NCI-H2171 (cell line): ENCODE measurements at regions not wholly inside any gene's neighbourhood (a gene's known extent, or its start where the extent isn't known, plus 50 kb on each side); places are given as distances from the start of the nearest gene placed in this dataset.

ENCODE experiments used
- DNase-seq: peaks from one replicate; lab custom pipeline; 2025; lab: John Stamatoyannopoulos, UW

DNA sequence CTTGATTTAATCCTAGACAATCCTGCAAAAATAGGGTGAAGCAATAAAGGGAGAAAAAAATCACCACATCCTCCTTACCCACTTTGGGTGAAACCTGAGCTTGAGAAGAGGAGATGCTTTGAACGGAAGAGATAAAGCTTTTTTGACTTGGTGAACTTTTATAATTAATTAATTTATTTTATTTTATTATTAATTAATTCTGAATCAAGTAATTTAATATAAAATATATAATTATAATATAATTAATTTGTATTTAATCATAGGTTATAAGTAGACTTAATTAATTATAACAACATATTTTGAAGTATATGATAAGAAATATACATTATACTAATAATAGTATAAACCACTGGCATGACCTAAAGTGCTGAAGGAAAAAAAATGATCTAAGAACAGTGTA is 2164.8 kb downstream of the LRRC4C start:
- DNase-seq: no peak

DNA sequence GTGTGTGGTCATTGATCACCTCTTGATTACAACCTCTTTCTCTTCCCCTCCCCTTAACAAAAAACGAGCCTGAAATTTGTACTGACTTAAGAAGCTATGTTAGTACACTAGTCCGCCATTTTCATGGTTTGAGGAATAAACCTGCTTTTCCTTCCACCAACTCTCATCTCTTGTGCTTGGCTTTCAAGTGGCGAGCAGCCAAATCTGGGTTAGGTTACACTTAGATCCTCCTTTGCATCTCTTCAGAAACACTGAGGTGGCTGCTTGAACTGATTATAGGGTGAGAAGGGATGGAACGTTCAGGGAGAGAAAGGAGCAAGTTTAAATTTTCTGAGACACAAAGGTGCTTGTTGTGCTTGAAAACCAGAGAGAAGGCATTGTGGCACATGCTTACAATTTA is 2171.4 kb downstream of the LRRC4C start:
- DNase-seq: no peak

DNA sequence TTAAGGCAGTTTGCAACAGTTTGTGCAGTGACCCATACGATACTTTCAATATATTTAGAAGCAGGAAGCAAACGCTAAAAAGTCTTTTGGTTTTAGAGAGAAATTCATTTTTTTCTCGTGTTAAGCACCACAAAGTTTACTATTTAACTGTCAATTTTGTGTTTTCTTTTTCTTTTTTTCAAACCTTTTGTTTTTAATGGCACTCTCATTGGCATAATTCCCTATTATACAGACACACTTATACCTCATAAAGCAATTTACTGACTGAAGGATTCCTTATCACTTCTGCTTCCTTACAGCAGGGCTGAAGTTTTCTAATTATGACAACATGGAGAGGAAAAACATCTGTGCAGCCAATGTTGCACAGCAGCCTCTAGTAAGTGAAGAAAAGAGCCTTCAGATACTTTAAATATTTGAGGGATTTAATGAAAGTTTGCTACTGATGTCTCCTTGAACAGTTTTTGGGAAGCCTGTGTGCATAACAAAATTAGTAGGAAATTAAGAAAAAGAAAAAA is 2191.2 kb downstream of the LRRC4C start:
- no peak for DNase-seq

DNA sequence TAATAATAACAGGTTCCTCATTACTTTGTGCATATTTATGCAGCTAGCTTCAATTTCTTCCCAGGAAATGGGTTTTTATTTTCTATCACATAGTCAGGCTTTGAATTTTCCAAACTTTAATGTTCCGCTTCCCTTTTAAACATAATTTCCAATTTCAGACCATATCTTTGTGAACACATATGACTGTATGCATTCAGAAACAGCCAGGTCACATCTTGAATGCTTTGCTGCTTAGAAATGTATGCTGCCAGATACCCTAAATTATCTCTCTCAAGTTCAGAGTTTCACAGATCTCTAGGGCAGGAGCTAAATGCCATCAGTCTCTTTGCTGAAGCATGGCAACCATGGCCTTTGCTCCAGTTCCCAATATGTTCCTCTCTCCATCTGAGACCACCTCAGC is 2203.8 kb downstream of the LRRC4C start:
- no peak for DNase-seq

DNA sequence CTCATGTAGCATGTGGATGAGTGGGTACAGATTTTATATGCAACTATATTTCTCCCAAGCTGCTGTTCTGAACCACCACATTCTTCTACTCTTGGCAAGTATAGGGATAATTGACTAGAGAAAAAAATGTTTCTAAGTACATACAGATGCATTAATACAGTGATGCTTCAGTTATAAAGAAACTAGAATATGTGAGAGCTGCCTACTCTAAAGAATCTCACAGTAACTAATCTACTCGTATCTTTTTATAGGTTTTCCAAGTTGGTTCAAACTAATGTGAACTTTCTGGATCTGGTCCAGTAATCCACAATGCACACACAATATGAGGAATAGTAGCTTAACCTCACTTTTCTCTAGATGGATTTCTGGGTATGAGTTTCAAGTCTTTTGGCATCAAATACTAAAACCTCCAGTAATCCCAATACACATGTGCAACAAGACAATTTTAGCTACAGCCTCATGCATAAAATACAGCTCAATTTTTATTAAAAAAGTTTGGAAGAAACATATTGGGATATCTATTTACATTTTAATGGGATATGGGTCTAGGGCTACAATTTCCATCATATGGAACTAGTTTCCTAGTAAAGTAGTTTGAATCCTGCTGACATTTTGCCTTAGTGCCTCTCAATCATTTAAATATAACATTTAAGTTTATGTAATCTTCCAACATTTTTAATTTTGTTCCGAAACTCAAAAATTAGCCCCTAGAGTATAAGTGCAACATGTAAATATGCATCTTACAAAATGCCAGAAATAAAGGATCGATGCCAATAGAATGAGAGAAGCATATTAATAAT is 2209.7 kb downstream of the LRRC4C start:
- no peak for DNase-seq

DNA sequence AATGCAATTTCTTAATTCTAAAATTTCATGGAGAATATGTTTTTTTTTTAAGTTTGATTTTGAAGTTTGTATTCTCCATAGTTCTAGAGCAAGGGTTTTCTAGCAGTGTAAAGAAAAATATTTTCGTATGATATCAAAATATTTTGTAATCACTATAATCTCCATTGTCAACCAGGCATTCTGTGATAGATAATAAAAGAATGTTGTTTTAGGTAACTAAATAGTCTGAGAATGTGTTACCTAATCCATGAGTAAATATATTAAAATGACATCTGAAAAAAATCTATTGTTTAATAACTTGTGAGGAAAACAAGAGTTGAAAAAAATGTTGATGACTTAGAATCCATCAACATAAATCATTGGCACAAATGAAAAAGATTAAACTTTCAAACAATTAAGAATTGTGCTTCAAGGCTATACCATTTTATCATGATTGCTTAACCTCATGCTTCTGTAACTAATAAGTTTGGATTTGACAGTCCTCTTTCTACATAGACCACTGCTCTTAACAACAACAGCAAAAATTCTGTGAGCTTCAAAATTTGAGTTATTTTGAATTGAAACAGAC is 2211.8 kb downstream of the LRRC4C start:
- no peak for DNase-seq

DNA sequence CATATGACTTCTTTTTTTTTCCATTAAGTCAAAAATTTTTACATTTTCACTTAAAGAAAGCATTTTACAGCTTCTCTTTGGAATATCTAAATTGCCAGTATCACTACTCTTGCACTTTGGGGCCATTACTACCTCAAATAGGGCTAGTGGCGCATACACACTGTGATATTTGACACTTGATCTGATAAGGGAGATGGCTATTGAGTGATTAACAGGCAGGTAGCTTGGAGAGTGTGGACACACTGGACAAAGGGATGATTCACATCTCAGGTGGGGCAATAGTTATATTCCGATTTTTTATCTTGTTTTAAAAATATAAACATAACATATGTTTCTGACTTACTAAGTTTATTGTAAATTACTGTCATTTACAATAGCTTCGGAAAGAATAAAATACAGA is 2219.9 kb downstream of the LRRC4C start:
- DNase-seq: no peak

DNA sequence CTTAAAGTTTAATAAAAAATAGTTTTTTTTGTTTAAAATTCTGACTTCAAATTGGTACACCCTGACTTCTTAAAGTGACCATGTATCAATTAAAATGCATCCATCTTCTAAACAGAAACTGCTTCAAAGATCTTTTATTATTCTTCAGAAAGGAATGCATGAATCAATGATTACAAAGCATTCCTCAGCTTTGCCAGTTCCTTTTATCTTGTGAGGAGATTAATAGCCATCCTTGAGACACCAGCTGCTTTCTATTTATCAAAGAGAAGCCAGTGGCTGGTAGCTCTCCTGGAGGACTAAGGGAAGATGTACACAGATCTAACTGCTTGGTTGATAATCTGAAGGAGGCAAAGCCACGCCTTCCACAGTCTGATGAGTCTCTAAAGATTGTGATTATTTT is 2222.5 kb downstream of the LRRC4C start:
- no peak for DNase-seq

DNA sequence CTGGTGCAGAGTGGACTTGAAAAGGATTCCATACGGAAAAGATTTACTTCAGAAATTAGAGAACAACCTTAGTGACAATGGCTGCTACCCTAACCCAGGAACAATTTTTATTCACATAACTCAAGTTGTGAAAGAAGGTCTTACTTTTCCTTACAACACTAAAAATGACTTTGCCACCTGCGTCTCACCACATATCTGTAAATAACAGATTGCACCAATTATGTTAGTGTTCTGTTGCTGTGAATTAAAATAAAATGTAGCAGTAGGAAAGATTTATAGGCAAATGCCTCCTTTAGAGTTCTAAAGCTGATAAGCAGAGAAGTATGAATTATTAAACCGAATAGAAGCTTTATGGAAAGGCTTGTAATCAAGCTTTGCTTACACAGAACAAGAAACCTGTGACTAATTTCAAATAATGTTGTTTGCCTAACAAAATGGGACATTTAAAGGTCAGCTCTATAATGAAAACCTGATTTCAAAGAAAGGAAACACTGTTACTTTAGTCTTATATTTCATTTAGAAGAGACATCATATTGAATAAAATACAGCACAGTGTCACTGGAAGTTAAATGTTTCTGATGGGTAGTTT is 2237.8 kb downstream of the LRRC4C start:
- DNase-seq: no peak

DNA sequence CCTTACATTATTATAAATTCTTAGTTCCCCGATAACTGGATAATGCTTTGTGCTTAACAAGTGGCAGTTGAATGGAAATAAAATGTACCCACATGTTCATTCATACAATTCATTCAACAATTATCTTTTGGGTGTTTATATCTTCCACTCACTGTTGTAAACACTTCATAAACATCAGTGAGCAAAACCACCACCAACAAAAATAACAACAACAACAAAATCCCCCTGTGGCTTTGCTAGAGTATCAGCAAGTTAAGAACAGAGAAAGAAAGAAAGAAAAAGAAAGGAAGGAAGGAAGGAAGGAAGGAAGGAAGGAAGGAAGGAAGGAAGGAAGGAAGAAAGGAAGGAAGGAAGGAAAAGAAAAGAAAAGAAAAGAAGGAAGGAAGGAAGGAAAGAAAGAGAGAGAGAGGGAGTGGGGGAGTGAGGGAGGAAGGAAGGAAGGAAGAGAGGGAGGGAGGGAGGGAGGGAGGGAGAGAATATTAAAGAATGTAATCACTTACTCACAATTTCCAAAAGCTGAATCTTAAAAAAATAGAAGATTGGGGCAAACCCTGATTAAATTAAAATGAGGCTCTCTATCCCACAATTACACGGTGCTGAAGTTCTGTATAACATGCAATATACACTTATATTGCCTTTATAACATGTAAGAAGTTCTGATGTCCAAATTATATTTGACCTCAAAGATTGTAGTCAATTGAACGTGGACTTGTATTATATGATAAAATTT is 2238.8 kb downstream of the LRRC4C start:
- no peak for DNase-seq

DNA sequence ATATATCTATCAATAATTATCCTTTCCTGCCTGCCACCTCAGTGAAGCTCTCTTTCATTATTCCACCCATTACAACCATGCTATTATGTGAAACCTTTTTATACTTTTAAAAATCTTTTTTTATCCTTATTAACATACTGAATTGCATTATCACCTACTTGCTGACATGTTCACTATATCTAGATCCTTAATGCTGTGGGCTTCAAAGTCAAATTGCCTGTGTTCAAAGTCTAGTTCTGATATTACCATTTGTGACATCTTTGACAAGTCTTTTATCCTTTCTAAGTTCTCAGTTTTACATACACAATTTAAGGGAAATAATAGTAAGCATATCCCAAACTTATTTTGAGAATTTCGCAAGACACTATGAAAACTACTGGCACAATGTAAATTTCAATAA is 2239.4 kb downstream of the LRRC4C start:
- DNase-seq: no peak

DNA sequence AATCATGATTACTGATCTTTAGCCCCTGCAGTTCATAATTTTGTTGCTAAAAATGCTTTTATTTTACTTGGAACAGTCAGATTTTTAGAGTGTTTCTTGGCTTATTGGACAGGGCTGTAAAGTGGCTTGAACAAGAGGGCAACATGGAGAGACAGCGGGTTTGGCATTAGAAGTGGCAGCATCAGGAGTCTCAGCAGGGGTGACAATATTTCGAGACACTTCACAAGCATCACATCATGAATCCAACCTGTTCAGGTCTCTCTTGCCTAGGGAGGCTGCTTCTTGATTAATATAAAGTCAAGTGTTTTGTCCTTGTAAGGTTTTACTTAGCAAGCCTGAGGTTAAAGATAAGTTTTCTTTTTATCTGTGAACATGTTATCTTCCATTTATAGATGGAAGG is 2249.5 kb downstream of the LRRC4C start:
- DNase-seq: no peak

DNA sequence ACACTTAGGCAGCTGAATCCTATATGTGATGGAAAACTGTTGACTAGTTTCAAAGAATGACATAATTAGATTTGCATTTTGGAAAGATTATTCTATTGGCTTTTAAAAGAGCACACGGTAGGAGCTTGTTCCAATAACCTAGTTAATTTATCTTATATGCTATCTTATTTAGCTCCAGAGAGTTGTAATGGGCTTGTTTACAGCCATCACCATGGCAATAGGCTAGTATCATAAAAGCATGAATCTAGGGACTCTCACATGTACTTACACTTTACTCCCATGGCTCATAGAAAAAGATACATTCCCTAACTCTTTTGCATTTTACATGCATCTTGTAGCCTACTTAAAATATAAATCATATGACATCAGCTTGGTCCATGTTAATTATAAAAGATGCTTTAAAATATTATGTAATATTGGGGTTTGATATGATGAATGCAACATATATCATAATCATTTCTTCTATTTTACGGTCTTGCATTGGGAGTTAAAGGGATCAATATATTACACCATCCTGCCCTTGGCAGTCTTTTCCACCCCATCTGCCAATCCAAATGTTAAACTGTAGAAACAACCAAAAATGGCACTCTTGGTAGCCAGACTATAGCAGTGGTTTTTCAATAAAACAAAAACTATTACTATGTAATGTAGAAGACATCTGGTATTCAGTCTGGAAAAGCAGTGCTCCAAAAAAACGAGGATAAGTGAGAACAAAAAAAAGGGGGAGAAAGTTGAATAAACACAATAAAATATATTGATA is 2254.0 kb downstream of the LRRC4C start:
- DNase-seq: no peak

DNA sequence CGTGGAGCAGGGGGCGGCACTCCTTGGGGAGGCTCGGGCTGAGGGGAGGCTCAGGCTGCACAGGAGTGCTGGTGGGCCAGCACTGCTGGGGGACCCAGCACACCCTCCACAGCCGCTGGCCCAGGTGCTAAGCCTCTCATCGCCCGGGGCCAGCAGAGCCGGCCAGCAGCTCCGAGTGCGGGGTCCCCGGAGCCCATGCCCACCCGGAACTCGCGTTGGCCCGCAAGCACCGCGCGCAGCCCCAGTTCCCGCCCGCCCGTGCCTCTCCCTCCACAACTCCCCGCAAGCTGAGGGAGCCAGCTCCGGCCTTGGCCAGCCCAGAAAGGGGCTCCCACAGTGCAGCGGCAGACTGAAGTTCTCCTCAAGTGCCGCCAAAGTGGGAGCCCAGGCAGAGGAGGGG is 2266.8 kb downstream of the LRRC4C start:
- no peak for DNase-seq

DNA sequence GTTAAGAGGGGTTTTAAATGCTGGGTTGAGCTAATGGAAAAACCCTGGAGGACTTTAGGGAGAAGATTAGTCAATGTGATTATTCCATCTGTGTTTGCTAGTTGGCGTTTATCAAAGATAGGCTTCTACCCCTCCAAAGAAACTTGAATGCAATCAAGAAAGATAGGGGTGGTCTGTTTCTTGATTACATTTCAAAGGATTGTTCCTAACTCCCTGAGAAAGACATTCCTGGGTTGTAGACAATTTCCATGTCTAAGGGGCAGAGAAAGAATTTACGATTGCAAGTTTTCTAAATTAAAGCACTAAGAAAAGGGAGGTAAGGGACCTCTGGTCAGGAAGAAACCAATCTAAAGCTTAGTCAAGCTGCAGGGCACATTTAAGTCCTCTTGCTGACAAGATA is 2268.7 kb downstream of the LRRC4C start:
- no peak for DNase-seq

DNA sequence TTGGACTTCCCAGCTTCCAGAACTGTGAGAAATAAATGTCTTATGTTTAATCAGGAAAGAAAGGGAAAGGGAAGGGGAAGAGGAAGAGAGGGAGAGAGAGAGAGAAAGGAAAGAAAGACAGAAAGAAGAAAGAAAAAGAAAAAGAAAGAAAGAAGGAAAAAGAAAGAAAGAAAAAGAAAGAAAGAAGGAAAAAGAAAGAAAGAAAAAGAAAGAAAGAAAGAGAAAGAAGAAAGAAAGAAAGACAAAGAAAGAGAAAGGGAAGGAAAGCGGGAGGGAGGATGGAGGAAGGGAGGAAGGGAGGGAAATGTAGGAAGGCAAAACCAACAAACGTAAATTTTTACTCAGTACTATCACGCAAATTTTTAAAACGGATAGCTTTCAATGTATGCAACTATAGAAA is 2281.8 kb downstream of the LRRC4C start:
- DNase-seq: no peak

DNA sequence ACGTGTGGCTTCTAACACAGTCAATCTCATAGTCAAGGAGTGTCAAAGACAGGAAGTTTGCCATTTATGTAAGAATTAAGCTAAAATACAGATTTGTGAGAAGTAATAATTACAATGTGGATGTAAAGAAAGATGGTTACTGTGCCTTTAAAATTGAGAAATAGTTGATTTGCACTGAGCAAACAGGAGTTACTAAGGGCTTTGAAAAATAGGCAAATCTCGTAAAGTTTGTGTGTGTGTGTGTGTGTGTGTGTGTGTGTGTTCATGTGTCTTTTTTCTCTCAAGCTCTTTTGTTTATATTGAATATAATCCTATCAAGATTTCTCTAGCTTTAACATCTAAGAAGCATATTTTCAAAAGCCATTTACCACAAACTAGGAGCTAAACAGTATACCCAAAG is 2284.5 kb downstream of the LRRC4C start:
- no peak for DNase-seq

DNA sequence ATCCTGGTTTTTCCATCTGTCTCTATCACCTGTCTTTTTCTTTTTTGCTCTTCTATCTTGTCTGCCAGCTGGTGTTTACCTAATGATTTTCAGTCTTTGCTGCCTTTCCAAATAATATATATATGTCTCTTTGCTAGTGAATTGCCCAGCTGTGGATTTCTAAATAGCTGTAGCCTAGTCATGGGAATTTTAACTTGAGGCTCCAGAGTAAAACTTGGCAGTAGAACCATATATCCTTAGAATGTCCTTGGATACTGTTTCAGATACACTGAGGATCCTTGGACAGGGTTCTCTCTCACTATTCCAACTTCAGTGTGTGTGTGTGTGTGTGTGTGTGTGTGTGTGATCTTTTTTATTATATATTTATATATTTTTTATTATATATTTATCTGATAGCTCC is 2285.3 kb downstream of the LRRC4C start:
- no peak for DNase-seq

DNA sequence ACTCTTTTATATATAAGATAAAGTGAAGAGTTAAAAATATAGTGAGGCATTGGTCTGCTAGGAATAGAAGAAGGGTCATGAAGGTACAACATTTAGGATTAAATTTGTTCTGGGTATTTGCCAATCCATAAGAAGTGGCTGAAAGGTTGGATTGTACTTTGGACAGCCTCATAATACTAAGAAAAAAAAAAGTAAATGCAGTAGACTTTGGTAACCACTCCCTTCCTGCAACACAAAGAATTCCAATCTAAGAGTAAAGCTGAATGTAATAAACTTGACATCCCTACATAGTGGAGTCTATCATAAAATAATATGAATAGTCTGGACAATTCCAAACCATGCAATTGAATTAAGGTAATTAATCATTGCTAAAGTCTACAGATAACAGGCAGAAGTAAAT is 2294.4 kb downstream of the LRRC4C start:
- no peak for DNase-seq

DNA sequence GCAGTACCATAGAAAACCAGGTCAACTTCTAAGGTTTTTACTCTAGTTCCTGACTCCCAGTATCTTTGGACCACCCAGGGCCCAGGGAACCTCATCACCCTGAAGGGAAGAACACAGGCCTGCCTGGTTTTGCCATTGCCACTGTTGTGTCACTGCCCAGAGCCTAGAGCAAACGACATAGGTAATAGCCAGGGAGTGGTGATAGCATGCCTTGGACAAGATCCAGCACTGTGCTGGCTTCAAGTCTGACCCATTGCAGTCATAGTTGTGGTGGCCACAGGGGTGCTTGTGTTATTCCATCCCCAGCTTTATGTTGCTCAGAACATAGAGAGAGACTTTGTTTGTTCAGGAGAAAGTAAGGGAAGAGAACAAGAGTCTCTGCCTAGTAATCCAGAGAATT is 2310.2 kb downstream of the LRRC4C start:
- DNase-seq: no peak

DNA sequence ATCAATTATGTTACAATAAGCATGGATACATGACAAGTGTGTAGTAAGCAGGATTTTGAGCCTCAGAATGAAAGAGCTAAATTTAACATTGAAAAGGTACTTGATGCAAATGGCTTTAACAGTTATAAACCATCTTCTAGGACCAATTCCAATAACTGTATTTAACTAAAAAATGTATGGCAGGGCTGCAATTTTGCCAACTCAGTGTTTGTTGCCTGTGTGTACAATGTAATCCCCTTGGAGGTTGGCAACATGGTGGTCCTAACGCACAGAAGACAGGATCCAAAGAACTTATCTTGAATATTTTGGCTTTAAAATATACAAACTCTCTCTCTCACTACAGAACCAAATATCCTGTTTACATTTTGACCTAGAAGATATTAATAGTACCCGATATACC is 2314.1 kb downstream of the LRRC4C start:
- no peak for DNase-seq
